H1 (cell line): ENCODE measurements at regions not wholly inside any gene's neighbourhood (a gene's known extent, or its start where the extent isn't known, plus 50 kb on each side); places are given as distances from the start of the nearest gene placed in this dataset.

Experiments used
- CTCF ChIA-PET: fragments of 300-600 bp; sonication (Branson Sonifier 250); formaldehyde crosslinking; loops from one replicate; lab custom pipeline; 2021; ENCODE audit not compliant: partially characterized antibody; lab: Charles Lee
- POLR2A ChIA-PET: fragments of 300-600 bp; sonication (Branson Sonifier 250); formaldehyde crosslinking; loops from one replicate; lab custom pipeline; 2021; ENCODE audit warnings: inconsistent platforms; ENCODE audit not compliant: partially characterized antibody; lab: Charles Lee
- DNase-seq, 2 experiments: peaks; one replicate each; pipeline versions ENCODE4 v3.0.0 to v3.0.0-alpha.2; 2010 to 2022; ENCODE audit warnings: low spot score in 2 of 2, low read depth in 1 of 2, mixed read lengths in 1 of 2
- FAIRE-seq: peaks from 2 replicates; lab custom pipeline; 2011; peaks lifted over from hg19 to GRCh38; lab: Jason Lieb, UNC
- H2AFZ ChIP-seq: 2 replicates; pipeline ENCODE4 v1.8.1; 2012; ENCODE audit warnings: low read length, inconsistent platforms
- H2AK5ac ChIP-seq: 2 replicates; pipeline ENCODE4 v1.6.1; 2013; ENCODE audit warnings: low read depth, low read length
- H2BK120ac ChIP-seq: replicated peaks from 2 replicates; pipeline ENCODE3; 2013; ENCODE audit warnings: low read depth, low read length, inconsistent platforms
- H2BK12ac ChIP-seq: 2 replicates; pipeline ENCODE4 v1.6.1; 2013; ENCODE audit warnings: low read depth, low read length
- H2BK15ac ChIP-seq: 2 replicates; pipeline ENCODE4 v1.6.1; 2013; ENCODE audit warnings: low read length
- H2BK20ac ChIP-seq: 2 replicates; pipeline ENCODE4 v1.6.1; 2013; ENCODE audit warnings: low read length
- H2BK5ac ChIP-seq: 2 replicates; pipeline ENCODE4 v1.6.1; 2013; ENCODE audit warnings: low read depth, low read length
- H3K14ac ChIP-seq: 2 replicates; pipeline ENCODE4 v1.6.1; 2013; ENCODE audit warnings: inconsistent platforms; ENCODE audit not compliant: insufficient read length
- H3K18ac ChIP-seq: 2 replicates; pipeline ENCODE4 v1.6.1; 2013; ENCODE audit warnings: low read length; ENCODE audit errors: extremely low read depth
- H3K23ac ChIP-seq: 2 replicates; pipeline ENCODE4 v1.6.1; 2013; ENCODE audit warnings: inconsistent platforms; ENCODE audit not compliant: insufficient read length
- H3K23me2 ChIP-seq: 2 replicates; pipeline ENCODE4 v1.6.1; 2013; ENCODE audit warnings: low read depth, low read length
- H3K27ac ChIP-seq: 2 replicates; pipeline ENCODE4 v1.6.1; 2011; ENCODE audit warnings: low read depth, low read length, inconsistent platforms
- H3K27me3 ChIP-seq, 4 experiments: replicated peaks in 1 of 4; 1 replicate in 1 of 4; 2 replicates in 3 of 4; pipeline versions ENCODE4 v1.6.1 to v1.8.1; 2011 to 2013; ENCODE audit warnings: low read length in 3 of 4, mild to moderate bottlenecking in 3 of 4, inconsistent platforms in 2 of 4, mixed read lengths in 2 of 4, moderate library complexity in 1 of 4; ENCODE audit not compliant: control insufficient read depth in 3 of 4, insufficient read depth in 3 of 4; ENCODE audit errors: extremely low read depth in 1 of 4
- H3K36me3 ChIP-seq, 4 experiments: 2 replicates each; pipeline versions ENCODE4 v1.6.1 to v1.8.1; 2011 to 2013; ENCODE audit warnings: mild to moderate bottlenecking in 4 of 4, low read length in 3 of 4, moderate library complexity in 2 of 4, control low read depth in 1 of 4, inconsistent platforms in 1 of 4; ENCODE audit not compliant: insufficient read depth in 4 of 4, control insufficient read depth in 2 of 4
- H3K4ac ChIP-seq: replicated peaks from 2 replicates; pipeline ENCODE3; 2013; ENCODE audit warnings: low read length, low read depth, mixed read lengths, inconsistent platforms; ENCODE audit not compliant: insufficient read length
- H3K4me1 ChIP-seq, 4 experiments: replicated peaks in 1 of 4; 1 replicate in 1 of 4; 2 replicates in 3 of 4; pipeline versions ENCODE4 v1.6.1 to v1.8.1; 2011 to 2013; ENCODE audit warnings: low read length in 3 of 4, inconsistent platforms in 2 of 4, mixed read lengths in 1 of 4; ENCODE audit not compliant: insufficient read depth in 4 of 4, control insufficient read depth in 3 of 4
- H3K4me2 ChIP-seq, 2 experiments: 2 replicates each; pipeline versions ENCODE4 v1.6.1 to v1.8.1; 2011 to 2013; ENCODE audit warnings: low read depth in 2 of 2, low read length in 2 of 2, control low read depth in 1 of 2, inconsistent platforms in 1 of 2, mild to moderate bottlenecking in 1 of 2; ENCODE audit not compliant: insufficient read depth in 1 of 2
- H3K4me3 ChIP-seq, 4 experiments: fragments of 200-600, 300-600 bp in 1 of 4; sonication (generic), shearing (Covaris generic), sonication (Bioruptor Twin) in 1 of 4; 2 replicates each; pipeline versions ENCODE4 v1.5.1 to v1.8.1; 2011 to 2016; ENCODE audit warnings: low read length in 4 of 4, low read depth in 3 of 4, control low read depth in 2 of 4, inconsistent platforms in 2 of 4, mild to moderate bottlenecking in 2 of 4, mixed read lengths in 1 of 4, moderate library complexity in 1 of 4; ENCODE audit not compliant: insufficient read depth in 2 of 4; ENCODE audit errors: extremely low read depth in 1 of 4
- H3K56ac ChIP-seq: replicated peaks from 2 replicates; pipeline ENCODE3; 2013; ENCODE audit warnings: low read depth, mild to moderate bottlenecking, mixed read lengths, low read length, inconsistent platforms; ENCODE audit not compliant: insufficient read length
- H3K79me1 ChIP-seq: 2 replicates; pipeline ENCODE4 v1.6.1; 2013; ENCODE audit warnings: low read depth, low read length, control low read depth
- H3K79me2 ChIP-seq, 2 experiments: 2 replicates each; pipeline versions ENCODE4 v1.6.1 to v1.8.1; 2012 to 2013; ENCODE audit warnings: low read length in 2 of 2, mild to moderate bottlenecking in 2 of 2, inconsistent platforms in 1 of 2; ENCODE audit not compliant: insufficient read depth in 2 of 2, control insufficient read depth in 1 of 2
- H3K9ac ChIP-seq, 4 experiments: replicated peaks in 1 of 4; 1 replicate in 1 of 4; 2 replicates in 3 of 4; pipeline versions ENCODE4 v1.6.1 to v1.8.1; 2011 to 2013; ENCODE audit warnings: low read depth in 3 of 4, low read length in 3 of 4, control low read depth in 2 of 4, mild to moderate bottlenecking in 2 of 4, moderate library complexity in 2 of 4, inconsistent platforms in 1 of 4; ENCODE audit errors: extremely low read depth in 1 of 4
- H3K9me3 ChIP-seq, 2 experiments: 2 replicates each; pipeline versions ENCODE4 v1.6.1 to v1.8.1; 2012 to 2013; ENCODE audit warnings: mild to moderate bottlenecking in 2 of 2, moderate library complexity in 2 of 2, control low read depth in 1 of 2, inconsistent platforms in 1 of 2, low read depth in 1 of 2, low read length in 1 of 2, mixed read lengths in 1 of 2; ENCODE audit not compliant: insufficient read depth in 2 of 2
- H4K20me1 ChIP-seq, 2 experiments: replicated peaks in 1 of 2; 2 replicates each; pipeline versions ENCODE3 to v1.8.1; 2011 to 2013; ENCODE audit warnings: inconsistent platforms in 2 of 2, low read length in 2 of 2, mild to moderate bottlenecking in 1 of 2; ENCODE audit not compliant: insufficient read depth in 2 of 2, control insufficient read depth in 1 of 2
- H4K5ac ChIP-seq: 2 replicates; pipeline ENCODE4 v1.6.1; 2013; ENCODE audit warnings: low read length, low read depth, mixed read lengths, inconsistent platforms; ENCODE audit not compliant: insufficient read length
- H4K8ac ChIP-seq: 2 replicates; pipeline ENCODE4 v1.8.0; 2013; ENCODE audit warnings: mild to moderate bottlenecking, moderate library complexity, low read length, inconsistent platforms; ENCODE audit not compliant: insufficient read depth; ENCODE audit errors: extremely low read depth
- H4K91ac ChIP-seq: replicated peaks from 2 replicates; pipeline ENCODE3; 2013; ENCODE audit warnings: low read length, mixed read lengths, inconsistent platforms; ENCODE audit not compliant: insufficient read length
- BACH1 ChIP-seq: IDR thresholded peaks from 2 replicates; pipeline ENCODE4 v1.6.1; 2012; ENCODE audit warnings: low read length, improper control_type of control experiment
- CREB1 ChIP-seq: IDR thresholded peaks from 2 replicates; pipeline ENCODE4 v1.6.1; 2012; ENCODE audit warnings: inconsistent platforms
- EGR1 ChIP-seq: IDR thresholded peaks from 2 replicates; pipeline ENCODE4 v1.6.1; 2011; ENCODE audit warnings: low read depth, low read length, borderline replicate concordance
- FOSL1 ChIP-seq: IDR thresholded peaks from 2 replicates; pipeline ENCODE4 v1.6.1; 2011; ENCODE audit warnings: mild to moderate bottlenecking, low read depth, low read length, moderate library complexity; ENCODE audit not compliant: insufficient read depth
- JUN ChIP-seq: IDR thresholded peaks from 2 replicates; pipeline ENCODE4 v1.6.1; 2011; ENCODE audit warnings: low read depth, mild to moderate bottlenecking, improper control_type of control experiment, low read length
- KDM5A ChIP-seq: fragments of 200-600 bp; IDR thresholded peaks from 2 replicates; pipeline ENCODE4 v1.7.1; 2012; ENCODE audit warnings: mild to moderate bottlenecking, low read length, inconsistent platforms, mixed read lengths
- MAFK ChIP-seq: IDR thresholded peaks from 2 replicates; pipeline ENCODE4 v1.6.1; 2012; ENCODE audit warnings: low read depth, mild to moderate bottlenecking, improper control_type of control experiment, low read length
- PHF8 ChIP-seq: fragments of 200-600 bp; sonication (generic); conservative IDR thresholded peaks from 2 replicates; pipeline ENCODE4 v1.7.1; 2012; ENCODE audit warnings: low read depth, mild to moderate bottlenecking, inconsistent platforms, low read length, moderate library complexity
- POLR2AphosphoS5 ChIP-seq: IDR thresholded peaks from 2 replicates; pipeline ENCODE4 v1.6.1; 2011; ENCODE audit warnings: low read depth, low read length
- POU5F1 ChIP-seq: IDR thresholded peaks from 2 replicates; pipeline ENCODE4 v1.6.1; 2011; ENCODE audit warnings: low read depth, mild to moderate bottlenecking, low read length, moderate library complexity
- SAP30 ChIP-seq: fragments of 300-600 bp; sonication (generic); IDR thresholded peaks from 2 replicates; pipeline ENCODE4 v1.7.1; 2012; ENCODE audit warnings: low read length, moderate library complexity, mild to moderate bottlenecking, inconsistent platforms; ENCODE audit not compliant: insufficient read depth, insufficient replicate concordance
- SIX5 ChIP-seq: IDR thresholded peaks from 2 replicates; pipeline ENCODE4 v1.6.1; 2011; ENCODE audit warnings: mild to moderate bottlenecking, low read depth, low read length
- TAF7 ChIP-seq: optimal IDR thresholded peaks from 2 replicates; pipeline ENCODE3; 2011; ENCODE audit warnings: low read depth, mild to moderate bottlenecking, inconsistent platforms, low read length, moderate library complexity, borderline replicate concordance
- YY1 ChIP-seq: IDR thresholded peaks from 2 replicates; pipeline ENCODE4 v1.6.1; 2011; ENCODE audit warnings: low read depth, mild to moderate bottlenecking, low read length
- WGBS, 2 experiments: shearing (Covaris generic) in 1 of 2; methylation state at CpG; one replicate each; pipeline versions ENCODE4 v1.1.6 to v1.1.7; 2013 to 2015; ENCODE audit warnings: low lambda C conversion rate in 2 of 2, mixed read lengths in 2 of 2, inconsistent platforms in 1 of 2, low coverage in 1 of 2, missing lambda C conversion rate in 1 of 2; ENCODE audit not compliant: insufficient replicate concordance in 2 of 2, insufficient coverage in 1 of 2, insufficient read length in 1 of 2; ENCODE audit errors: extremely low coverage in 1 of 2, missing lambda C conversion rate in 1 of 2; 5-methylcytosine and 5-hydroxymethylcytosine counted together
- TF ChIP-seq, protein P1 (sequence below): IDR thresholded peaks from 2 replicates; pipeline ENCODE4 v1.6.1; 2011; ENCODE audit warnings: low read length, improper control_type of control experiment

DNA sequence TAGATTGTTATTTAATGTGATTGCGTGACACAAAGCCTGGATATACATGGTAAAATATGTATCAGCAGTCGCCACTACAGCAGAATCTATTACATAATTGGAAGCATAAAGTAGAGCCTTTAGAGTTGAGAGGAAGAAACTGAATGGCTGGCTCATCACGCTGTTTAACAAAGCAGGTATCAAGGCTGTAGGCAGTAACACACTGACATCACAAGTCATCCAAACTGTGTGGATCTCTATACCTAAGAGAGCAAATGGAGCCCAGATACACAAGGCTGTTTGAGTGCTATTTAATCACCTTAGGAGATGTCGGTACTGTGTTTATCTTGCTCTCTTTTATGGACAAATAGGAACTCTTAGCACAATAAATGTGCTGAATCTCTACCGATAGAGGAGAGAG lies 864.4 kb downstream of the VGLL3 start:
- FAIRE-seq, result no peak
- Histone ChIP-seq H2BK15ac (no peak overlapping the region), H3K4me1 (no peaks in the 10 kb centered on the region), H2AFZ (0 out of 2 replicates have a peak overlapping the region, but pooled peaks have one; percentile 27), H3K27me3 (no peaks in the 10 kb centered on the region), H3K23me2 (no peaks in the 10 kb centered on the region; the same call in 1 of the 2 replicates), H3K4ac (no peak overlapping the region), H3K56ac (no peak overlapping the region), H3K79me1 (no peaks in the 10 kb centered on the region), H3K4me3 (no peak overlapping the region), H2BK20ac (no peak overlapping the region), H4K8ac (no peak overlapping the region), H3K4me2 (no peak overlapping the region), H2BK12ac (no peak overlapping the region), H3K14ac (no peak overlapping the region), H2BK5ac (no peak overlapping the region), H2AK5ac (no peak overlapping the region), H2BK120ac (no peak overlapping the region), H4K20me1 (no peaks in the 10 kb centered on the region), H3K79me2 (no peaks in the 10 kb centered on the region), H3K23ac (no peak overlapping the region), H3K9ac (no peak overlapping the region), H3K18ac (no peak overlapping the region), H4K5ac (no peak overlapping the region), H4K91ac (no peak overlapping the region), H3K36me3 (no peaks in the 10 kb centered on the region), H3K9me3 (0 out of 4 replicates have a peak, but pooled peaks cover 1 to 3% of the 10 kb centered on the region in 2 experiments), H3K27ac (no peak overlapping the region)
- CTCF ChIA-PET, result no interaction called here
- WGBS, 2 experiments, result 94% methylated on average over 5 of the region's 5 CpGs; no CpG with 5 or more reads in 1 of the 2 experiments
- POLR2A ChIA-PET, result no interaction called here
- DNase-seq, result no peak
- TF ChIP-seq EGR1, result no peak
- no peak for TF ChIP-seq PHF8
- TF ChIP-seq JUN, result no peak
- no peak for TF ChIP-seq POLR2AphosphoS5
- no peak for TF ChIP-seq SAP30
- TF ChIP-seq SIX5, result no peak
- no peak for TF ChIP-seq FOSL1
- TF ChIP-seq TAF7, result no peak
- TF ChIP-seq, protein P1, sequence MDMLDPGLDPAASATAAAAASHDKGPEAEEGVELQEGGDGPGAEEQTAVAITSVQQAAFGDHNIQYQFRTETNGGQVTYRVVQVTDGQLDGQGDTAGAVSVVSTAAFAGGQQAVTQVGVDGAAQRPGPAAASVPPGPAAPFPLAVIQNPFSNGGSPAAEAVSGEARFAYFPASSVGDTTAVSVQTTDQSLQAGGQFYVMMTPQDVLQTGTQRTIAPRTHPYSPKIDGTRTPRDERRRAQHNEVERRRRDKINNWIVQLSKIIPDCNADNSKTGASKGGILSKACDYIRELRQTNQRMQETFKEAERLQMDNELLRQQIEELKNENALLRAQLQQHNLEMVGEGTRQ, result no peak
- TF ChIP-seq POU5F1, result no peak
- TF ChIP-seq MAFK, result no peak
- TF ChIP-seq KDM5A, result no peak
- TF ChIP-seq YY1, result no peak
- TF ChIP-seq CREB1, result no peak
- no peak for TF ChIP-seq BACH1
